ENCODE measurements at regions not wholly inside any gene's neighbourhood (a gene's known extent, or its start where the extent isn't known, plus 50 kb on each side); places are given as distances from the start of the nearest gene placed in this dataset.

- TF ChIP-seq REST (IDR thresholded peaks at IDR 0.05; ENCODE audit: low read depth) (no peak), ZBTB7A (IDR thresholded peaks at IDR 0.05; ENCODE audit: low read depth) (no peak), NFIC (IDR thresholded peaks at IDR 0.05) (no peak), CREB1 (IDR thresholded peaks at IDR 0.05; ENCODE audit: low read depth) (no peak), EGR1 (IDR thresholded peaks at IDR 0.05) (no peak), MAX (IDR thresholded peaks at IDR 0.05) (no peak), EP300 (IDR thresholded peaks at IDR 0.05; ENCODE audit: borderline replicate concordance) (no peak)
These were observed 120.1 kb upstream of the TWIST2 start for GRCh38 chr2:238727585-238728329.

GRCh38 chr2:238728330-238729260, 119.3 kb upstream of the TWIST2 start:
- no peak for TF ChIP-seq YY1 (IDR thresholded peaks at IDR 0.05; ENCODE audit: low read depth)
- no peak for TF ChIP-seq CREB1 (IDR thresholded peaks at IDR 0.05; ENCODE audit: low read depth)
- no peak for TF ChIP-seq USF1 (IDR thresholded peaks at IDR 0.05)
- no peak for TF ChIP-seq EP300 (IDR thresholded peaks at IDR 0.05; ENCODE audit: borderline replicate concordance)
- no peak for TF ChIP-seq RAD21 (IDR thresholded peaks at IDR 0.05; ENCODE audit: low read depth)

GRCh38 chr2:238729261-238729935, 118.5 kb upstream of the TWIST2 start:
- TF ChIP-seq RAD21 (IDR thresholded peaks at IDR 0.05; ENCODE audit: low read depth) (no peak), TAF1 (IDR thresholded peaks at IDR 0.05; ENCODE audit: low read depth) (no peak), YY1 (IDR thresholded peaks at IDR 0.05; ENCODE audit: low read depth) (no peak)

GRCh38 chr2:238730001-238730669, 117.8 kb upstream of the TWIST2 start:
- no peak for TF ChIP-seq EGR1 (IDR thresholded peaks at IDR 0.05)
- no peak for TF ChIP-seq TAF1 (IDR thresholded peaks at IDR 0.05; ENCODE audit: low read depth)
- no peak for TF ChIP-seq RAD21 (IDR thresholded peaks at IDR 0.05; ENCODE audit: low read depth)
- no peak for TF ChIP-seq TEAD4 (IDR thresholded peaks at IDR 0.05)
- no peak for TF ChIP-seq FOXM1 (IDR thresholded peaks at IDR 0.05; ENCODE audit: borderline replicate concordance, low read depth)
- TF ChIP-seq REST (IDR thresholded peaks at IDR 0.05; ENCODE audit: low read depth): no peak
- no peak for TF ChIP-seq NFIC (IDR thresholded peaks at IDR 0.05)
- no peak for TF ChIP-seq EP300 (IDR thresholded peaks at IDR 0.05; ENCODE audit: borderline replicate concordance)
- TF ChIP-seq CREB1 (IDR thresholded peaks at IDR 0.05; ENCODE audit: low read depth): no peak
- no peak for TF ChIP-seq USF1 (IDR thresholded peaks at IDR 0.05)
- no peak for TF ChIP-seq YY1 (IDR thresholded peaks at IDR 0.05; ENCODE audit: low read depth)
- no peak for TF ChIP-seq CEBPB (IDR thresholded peaks at IDR 0.05)
- no peak for TF ChIP-seq TCF12 (IDR thresholded peaks at IDR 0.05; ENCODE audit: low read depth)
- TF ChIP-seq ZBTB7A (IDR thresholded peaks at IDR 0.05; ENCODE audit: low read depth): no peak
- TF ChIP-seq MAX (IDR thresholded peaks at IDR 0.05): no peak

GRCh38 chr2:238730881-238731280, 117.0 kb upstream of the TWIST2 start:
- TF ChIP-seq REST (IDR thresholded peaks at IDR 0.05; ENCODE audit: low read depth) (no peak), NFIC (IDR thresholded peaks at IDR 0.05) (no peak), TAF1 (IDR thresholded peaks at IDR 0.05; ENCODE audit: low read depth) (no peak), CEBPB (IDR thresholded peaks at IDR 0.05) (no peak), TEAD4 (IDR thresholded peaks at IDR 0.05) (no peak), RAD21 (IDR thresholded peaks at IDR 0.05; ENCODE audit: low read depth) (no peak), CREB1 (IDR thresholded peaks at IDR 0.05; ENCODE audit: low read depth) (no peak), EP300 (IDR thresholded peaks at IDR 0.05; ENCODE audit: borderline replicate concordance) (no peak), YY1 (IDR thresholded peaks at IDR 0.05; ENCODE audit: low read depth) (no peak), MAX (IDR thresholded peaks at IDR 0.05) (no peak)

Measured in Ishikawa (cell line).